SH-SY5Y (cell line): ENCODE measurements at regions not wholly inside any gene's neighbourhood (a gene's known extent, or its start where the extent isn't known, plus 50 kb on each side); places are given as distances from the start of the nearest gene placed in this dataset.

Source experiments
- GATA2 ChIP-seq: IDR thresholded peaks from 2 replicates; pipeline ENCODE4 v1.6.1; 2011; ENCODE audit warnings: mild to moderate bottlenecking, low read depth, low read length
- GATA3 ChIP-seq: IDR thresholded peaks from 2 replicates; pipeline ENCODE4 v1.6.1; 2011; ENCODE audit warnings: low read depth, mild to moderate bottlenecking, low read length, moderate library complexity

- TF ChIP-seq GATA3 (no peak), GATA2 (no peak)
These were observed 109.9 kb upstream of the ST8SIA2 start for GRCh38 chr15:92283813-92284212.

- TF ChIP-seq GATA3, result no peak
- no peak for TF ChIP-seq GATA2
These were observed 104.9 kb upstream of the ST8SIA2 start for GRCh38 chr15:92288755-92289154.

GRCh38 chr15:92289733-92290132 lies 103.9 kb upstream of the ST8SIA2 start:
- TF ChIP-seq GATA2 (no peak), GATA3 (no peak)

GRCh38 chr15:92290359-92290992 lies 103.2 kb upstream of the ST8SIA2 start:
- TF ChIP-seq GATA3 (no peak), GATA2 (no peak)

- TF ChIP-seq GATA2, result no peak
- no peak for TF ChIP-seq GATA3
These were observed 101.8 kb upstream of the ST8SIA2 start for GRCh38 chr15:92291900-92292299.

DNA sequence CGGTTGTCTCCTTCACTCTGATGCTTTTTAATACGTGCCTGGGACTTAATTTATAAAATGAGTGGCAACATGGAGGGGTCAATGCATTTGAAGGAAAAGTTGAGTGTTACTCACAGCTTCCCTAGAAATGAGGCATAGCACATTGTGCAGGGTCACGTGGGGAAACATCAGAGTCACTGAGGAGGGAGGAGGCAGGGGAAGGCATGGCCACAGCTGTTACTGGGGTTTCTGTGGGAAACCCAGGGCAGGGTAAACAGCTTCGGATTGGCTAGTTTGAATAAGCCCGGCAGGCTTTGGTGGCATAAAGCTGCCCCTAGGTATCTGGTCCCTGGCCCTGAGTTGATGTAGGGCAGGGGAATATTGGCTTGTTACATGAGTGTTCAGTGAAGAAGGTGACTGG lies 98.9 kb upstream of the ST8SIA2 start:
- TF ChIP-seq GATA3 (no peak), GATA2 (no peak)

DNA sequence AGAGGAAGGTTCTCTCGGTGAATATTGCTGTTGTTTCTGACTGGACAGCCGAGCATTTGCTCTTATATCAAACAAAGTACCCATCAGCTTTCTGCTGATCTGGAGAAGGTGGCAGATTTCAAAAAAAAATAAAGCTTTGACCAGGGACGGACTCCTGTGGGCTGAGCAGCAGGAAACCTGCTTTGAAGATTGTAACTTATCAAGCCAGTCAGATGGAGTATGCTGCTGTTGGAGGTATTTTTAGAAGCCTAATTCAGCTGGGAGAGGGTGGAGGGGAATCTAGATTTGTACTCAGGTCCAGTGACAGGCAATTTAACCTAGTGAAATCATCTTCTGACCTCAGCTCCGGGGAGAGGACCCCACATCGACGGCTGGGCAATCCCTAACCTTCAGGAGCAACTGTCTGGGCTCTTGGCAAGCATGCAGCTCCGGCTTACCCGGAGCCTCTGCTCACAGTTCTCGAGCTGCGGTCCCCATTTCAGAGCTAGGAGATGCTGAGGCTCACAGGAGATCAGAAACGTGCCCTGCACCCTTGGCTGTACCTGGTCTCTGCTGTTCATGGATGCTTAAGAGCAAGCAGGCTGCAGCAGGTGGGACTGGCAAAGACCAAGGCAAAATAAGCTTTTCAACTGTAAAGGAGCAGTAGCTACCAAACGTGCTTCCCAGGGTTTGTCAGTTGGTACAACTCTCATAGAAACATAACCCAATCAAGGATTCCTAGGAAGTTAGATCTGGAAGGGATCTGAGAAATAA lies 89.3 kb upstream of the ST8SIA2 start:
- TF ChIP-seq GATA3 (no peak), GATA2 (no peak)

GRCh38 chr15:92305343-92305742 lies 88.3 kb upstream of the ST8SIA2 start:
- TF ChIP-seq GATA2, result no peak
- no peak for TF ChIP-seq GATA3

GRCh38 chr15:92306663-92307062 lies 87.0 kb upstream of the ST8SIA2 start:
- no peak for TF ChIP-seq GATA2
- TF ChIP-seq GATA3, result no peak

DNA sequence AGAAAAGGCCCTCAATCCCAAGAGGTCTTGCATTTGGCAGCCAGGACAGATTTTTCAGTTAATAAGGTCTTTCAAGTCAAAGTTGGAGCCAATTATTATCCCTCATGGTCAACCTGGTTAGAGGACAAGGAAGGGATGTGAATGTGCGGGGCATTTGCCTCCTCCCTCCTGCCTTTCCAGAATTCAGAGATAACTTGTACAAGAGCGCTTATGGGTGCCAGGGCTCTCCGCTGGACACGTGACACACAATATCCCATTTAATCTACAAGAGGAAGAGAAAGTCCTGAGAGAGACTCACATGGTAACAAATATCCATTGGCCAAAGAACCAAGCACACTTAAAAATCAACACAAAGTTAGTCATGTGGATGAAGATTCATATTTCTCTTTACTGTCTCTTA lies 78.5 kb upstream of the ST8SIA2 start:
- TF ChIP-seq GATA2 (no peak), GATA3 (no peak)

GRCh38 chr15:92315595-92316211 lies 78.0 kb upstream of the ST8SIA2 start:
- no peak for TF ChIP-seq GATA2
- TF ChIP-seq GATA3, result no peak

- no peak for TF ChIP-seq GATA2
- TF ChIP-seq GATA3, result no peak
These were observed 76.9 kb upstream of the ST8SIA2 start for GRCh38 chr15:92316586-92317295.

DNA sequence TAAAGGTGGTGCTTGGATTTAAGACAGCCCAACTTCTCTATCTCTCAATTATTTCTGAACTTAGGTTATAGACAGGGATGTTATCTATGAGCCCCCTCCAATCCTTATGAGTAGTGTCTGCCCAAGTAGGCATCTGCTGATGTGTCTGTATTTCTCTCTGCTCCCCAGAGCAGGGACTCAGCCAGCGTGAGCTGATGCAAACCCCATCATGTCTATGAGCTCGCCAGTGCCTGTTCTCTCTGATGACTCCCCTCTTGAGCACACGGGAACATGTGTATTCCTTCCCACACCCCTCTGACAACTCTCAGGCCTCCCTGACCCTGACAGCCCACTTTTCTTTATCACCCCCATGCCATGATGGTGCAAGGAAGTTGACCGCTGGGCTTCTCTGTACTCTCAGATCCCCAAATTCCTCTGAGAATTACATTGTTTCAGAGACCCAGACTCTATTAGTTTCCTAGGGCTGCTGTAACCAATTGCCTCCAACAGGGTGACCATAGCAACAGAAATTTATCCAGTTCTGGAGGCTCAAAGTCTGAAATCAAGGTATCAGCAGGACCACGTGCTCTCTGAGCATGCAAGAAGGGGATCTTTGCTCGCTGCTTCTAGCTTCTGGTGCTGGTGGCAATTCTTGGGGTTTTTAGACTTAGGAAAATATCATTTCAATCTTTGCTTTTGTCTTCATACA lies 73.5 kb upstream of the ST8SIA2 start:
- TF ChIP-seq GATA3, result no peak
- TF ChIP-seq GATA2, result no peak
